ENCODE measurements at regions not wholly inside any gene's neighbourhood (a gene's known extent, or its start where the extent isn't known, plus 50 kb on each side); places are given as distances from the start of the nearest gene placed in this dataset.
A peak's percentile ranks its signal among the peaks of the same experiment; 100 is the strongest.
"Not testable (repeated sequence)": the region's sequence is repeated elsewhere in the genome, so short reads cannot be mapped to it uniquely, and the experiment has no call there.

- DNase-seq: no peak
Observed at GRCh38 chrX:102784550-102784949, 64.0 kb downstream of the GPRASP3 start.

GRCh38 chrX:102787283-102787682 lies 66.7 kb downstream of the GPRASP3 start:
- no peak for DNase-seq

- no peak for DNase-seq
Observed at GRCh38 chrX:102808336-102808735, 87.8 kb downstream of the GPRASP3 start.

- not testable (repeated sequence) for DNase-seq
Observed at GRCh38 chrX:102818269-102818668, 97.7 kb downstream of the GPRASP3 start.

GRCh38 chrX:102832661-102833060 lies 104.4 kb upstream of the RAB40AL start:
- no peak for DNase-seq

GRCh38 chrX:102833136-102833535 lies 103.9 kb upstream of the RAB40AL start:
- DNase-seq: no peak

- DNase-seq: no peak
Observed at GRCh38 chrX:102835504-102836146, 101.4 kb upstream of the RAB40AL start.

GRCh38 chrX:102837847-102838246 lies 99.2 kb upstream of the RAB40AL start:
- no peak for DNase-seq

- no peak for DNase-seq
Observed at GRCh38 chrX:102840871-102841705, 96.0 kb upstream of the RAB40AL start.

- DNase-seq: no peak
Observed at GRCh38 chrX:102841706-102842003, 95.4 kb upstream of the RAB40AL start.

- no peak for DNase-seq
Observed at GRCh38 chrX:102845020-102845419, 92.1 kb upstream of the RAB40AL start.

- no peak for DNase-seq
Observed at GRCh38 chrX:102846544-102847236, 90.4 kb upstream of the RAB40AL start.

- DNase-seq: no peak
Observed at GRCh38 chrX:102847362-102847761, 89.7 kb upstream of the RAB40AL start.

GRCh38 chrX:102849396-102849795 lies 87.7 kb upstream of the RAB40AL start:
- DNase-seq: no peak

- DNase-seq: not testable (repeated sequence)
Observed at GRCh38 chrX:102858826-102859549, 78.1 kb upstream of the RAB40AL start.

- DNase-seq: no peak
Observed at GRCh38 chrX:102859550-102859871, 77.6 kb upstream of the RAB40AL start.

- no peak for DNase-seq
Observed at GRCh38 chrX:102860235-102860634, 76.8 kb upstream of the RAB40AL start.

GRCh38 chrX:102863735-102864134 lies 73.3 kb upstream of the RAB40AL start:
- DNase-seq: peak; percentile 74

- DNase-seq: no peak
Observed at GRCh38 chrX:102866981-102867656, 70.0 kb upstream of the RAB40AL start.

GRCh38 chrX:102883491-102883890 lies 53.6 kb upstream of the RAB40AL start:
- DNase-seq: no peak
